ENCODE measurements at regions not wholly inside any gene's neighbourhood (a gene's known extent, or its start where the extent isn't known, plus 50 kb on each side); places are given as distances from the start of the nearest gene placed in this dataset.
"Not testable (repeated sequence)": the region's sequence is repeated elsewhere in the genome, so short reads cannot be mapped to it uniquely, and the experiment has no call there.

GRCh38 chr2:8141079-8141707 is 540.7 kb upstream of the ID2 start:
- Mint-ChIP-seq H3K27me3 (no peaks in the 10 kb centered on the region), H3K4me1 (ENCODE audit: unreplicated experiment) (peaks cover 25% of the 10 kb centered on the region), H3K4me3 (no peak overlapping the region), H3K27ac (no peak overlapping the region), H3K36me3 (no peaks in the 10 kb centered on the region), H3K9me3 (peaks cover 5% of the 10 kb centered on the region)
- no peak for DNase-seq (ENCODE audit: extremely low spot score, unreplicated experiment)
- TF ChIP-seq, protein P1, sequence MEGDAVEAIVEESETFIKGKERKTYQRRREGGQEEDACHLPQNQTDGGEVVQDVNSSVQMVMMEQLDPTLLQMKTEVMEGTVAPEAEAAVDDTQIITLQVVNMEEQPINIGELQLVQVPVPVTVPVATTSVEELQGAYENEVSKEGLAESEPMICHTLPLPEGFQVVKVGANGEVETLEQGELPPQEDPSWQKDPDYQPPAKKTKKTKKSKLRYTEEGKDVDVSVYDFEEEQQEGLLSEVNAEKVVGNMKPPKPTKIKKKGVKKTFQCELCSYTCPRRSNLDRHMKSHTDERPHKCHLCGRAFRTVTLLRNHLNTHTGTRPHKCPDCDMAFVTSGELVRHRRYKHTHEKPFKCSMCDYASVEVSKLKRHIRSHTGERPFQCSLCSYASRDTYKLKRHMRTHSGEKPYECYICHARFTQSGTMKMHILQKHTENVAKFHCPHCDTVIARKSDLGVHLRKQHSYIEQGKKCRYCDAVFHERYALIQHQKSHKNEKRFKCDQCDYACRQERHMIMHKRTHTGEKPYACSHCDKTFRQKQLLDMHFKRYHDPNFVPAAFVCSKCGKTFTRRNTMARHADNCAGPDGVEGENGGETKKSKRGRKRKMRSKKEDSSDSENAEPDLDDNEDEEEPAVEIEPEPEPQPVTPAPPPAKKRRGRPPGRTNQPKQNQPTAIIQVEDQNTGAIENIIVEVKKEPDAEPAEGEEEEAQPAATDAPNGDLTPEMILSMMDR (conservative IDR thresholded peaks at IDR 0.05): no peak

DNA sequence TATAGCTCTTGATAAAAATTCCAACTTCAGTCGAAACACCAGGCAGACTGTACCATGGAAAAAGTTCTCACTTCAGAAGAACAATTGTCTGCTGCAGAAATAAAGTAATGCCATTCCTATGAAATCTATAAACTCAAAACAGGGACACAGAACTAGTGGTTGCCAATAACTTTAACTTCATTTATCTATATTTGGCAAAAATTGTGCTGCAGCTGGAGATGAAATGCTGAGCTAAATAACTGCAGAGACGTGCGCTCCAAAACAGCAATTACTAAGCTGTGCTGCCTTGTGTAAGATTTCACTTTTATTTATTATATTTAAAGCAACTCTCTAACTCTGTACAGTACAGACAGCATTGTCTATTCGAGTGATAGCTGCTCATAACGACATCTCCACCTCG is 540.1 kb upstream of the ID2 start:
- H3K4me3 Mint-ChIP-seq: no peak overlapping the region
- H3K9me3 Mint-ChIP-seq: peaks cover 5% of the 10 kb centered on the region
- TF ChIP-seq, protein P1 (conservative IDR thresholded peaks at IDR 0.05): no peak
- H3K4me1 Mint-ChIP-seq (ENCODE audit: unreplicated experiment): peaks cover 26% of the 10 kb centered on the region
- H3K27ac Mint-ChIP-seq: no peak overlapping the region
- H3K27me3 Mint-ChIP-seq: no peaks in the 10 kb centered on the region
- no peak for DNase-seq (ENCODE audit: extremely low spot score, unreplicated experiment)
- H3K36me3 Mint-ChIP-seq: no peaks in the 10 kb centered on the region

GRCh38 chr2:8142461-8142860 is 539.4 kb upstream of the ID2 start:
- Mint-ChIP-seq H3K4me1 (ENCODE audit: unreplicated experiment) (peaks cover 22% of the 10 kb centered on the region), H3K27me3 (no peaks in the 10 kb centered on the region), H3K9me3 (peaks cover 5% of the 10 kb centered on the region), H3K27ac (no peak overlapping the region), H3K4me3 (no peak overlapping the region), H3K36me3 (no peaks in the 10 kb centered on the region)
- TF ChIP-seq, protein P1 (conservative IDR thresholded peaks at IDR 0.05): no peak
- DNase-seq (ENCODE audit: extremely low spot score, unreplicated experiment): no peak

DNA sequence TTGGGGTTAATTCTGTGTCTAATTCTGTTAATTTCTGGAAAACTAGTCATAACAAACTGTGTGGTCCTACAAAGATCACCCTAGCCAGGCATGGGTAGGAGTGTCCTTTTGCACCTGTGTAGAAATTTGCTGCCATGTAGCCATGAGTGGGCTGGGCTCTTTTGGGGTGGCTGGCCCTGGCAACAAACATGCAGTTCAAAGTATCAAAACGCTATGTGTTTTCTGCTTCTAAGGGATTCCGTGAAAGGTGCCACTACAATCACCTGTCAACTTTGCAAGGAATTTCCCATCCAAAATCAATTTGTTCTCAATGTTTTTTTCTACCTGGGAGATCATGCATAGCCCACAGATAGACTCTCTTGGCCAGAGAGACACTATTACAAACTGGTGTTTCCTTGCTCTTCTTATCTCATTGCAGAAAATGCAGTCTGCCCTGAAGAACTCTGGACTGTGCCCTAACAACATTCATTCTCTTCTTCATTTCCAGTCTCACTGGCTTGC is 537.7 kb upstream of the ID2 start:
- TF ChIP-seq, protein P1 (conservative IDR thresholded peaks at IDR 0.05): no peak
- H3K4me3 Mint-ChIP-seq: no peak overlapping the region
- H3K36me3 Mint-ChIP-seq: no peaks in the 10 kb centered on the region
- peaks cover 17% of the 10 kb centered on the region for H3K4me1 Mint-ChIP-seq (ENCODE audit: unreplicated experiment)
- no peak for DNase-seq (ENCODE audit: extremely low spot score, unreplicated experiment)
- H3K27ac Mint-ChIP-seq: no peak overlapping the region
- H3K9me3 Mint-ChIP-seq: peaks cover 5% of the 10 kb centered on the region
- H3K27me3 Mint-ChIP-seq: no peaks in the 10 kb centered on the region

DNA sequence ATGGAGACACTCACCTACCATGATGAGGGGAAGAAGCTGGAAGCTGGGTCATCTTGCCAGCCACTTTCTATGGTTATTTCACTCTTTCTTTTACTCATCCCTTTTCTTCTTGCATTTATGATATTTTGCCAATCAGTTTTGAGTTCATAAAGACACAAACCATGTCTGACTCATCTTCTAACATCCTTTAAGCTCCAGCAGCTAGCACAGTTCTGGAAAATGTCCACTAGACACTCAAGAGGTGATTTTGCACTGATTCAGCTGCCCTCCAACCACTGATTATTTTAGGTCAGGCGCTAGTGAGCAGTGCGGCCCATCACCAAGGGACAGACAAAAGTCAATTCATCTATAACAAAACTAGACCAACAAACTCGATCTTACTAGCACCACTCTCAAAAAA is 537.1 kb upstream of the ID2 start:
- Mint-ChIP-seq H3K27me3 (no peaks in the 10 kb centered on the region), H3K4me3 (no peak overlapping the region), H3K4me1 (ENCODE audit: unreplicated experiment) (peaks cover 19% of the 10 kb centered on the region), H3K9me3 (peaks cover 5% of the 10 kb centered on the region), H3K27ac (no peak overlapping the region), H3K36me3 (no peaks in the 10 kb centered on the region)
- no peak for DNase-seq (ENCODE audit: extremely low spot score, unreplicated experiment)
- TF ChIP-seq, protein P1 (conservative IDR thresholded peaks at IDR 0.05): no peak

DNA sequence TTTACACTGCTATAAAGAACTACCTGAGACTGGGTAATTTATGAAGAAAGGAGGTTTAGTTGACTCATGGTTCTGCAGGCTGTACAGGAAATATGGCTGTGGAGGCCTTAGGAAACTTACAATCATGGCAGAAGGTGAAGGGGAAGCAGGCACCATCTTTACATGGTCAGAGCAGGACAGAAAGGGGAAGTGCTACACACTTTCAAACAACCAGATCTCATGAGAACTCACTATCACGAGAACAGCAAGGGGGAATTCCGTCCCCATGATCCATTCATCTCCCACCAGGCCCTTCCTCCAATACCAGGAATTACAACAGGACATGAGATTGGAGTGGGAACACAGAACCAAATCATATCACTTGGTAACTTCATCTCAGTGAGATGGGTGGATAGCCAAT is 536.5 kb upstream of the ID2 start:
- DNase-seq (ENCODE audit: extremely low spot score, unreplicated experiment); H3K27ac Mint-ChIP-seq; H3K27me3 Mint-ChIP-seq; H3K9me3 Mint-ChIP-seq; H3K36me3 Mint-ChIP-seq; H3K4me3 Mint-ChIP-seq: not testable (repeated sequence)
- H3K4me1 Mint-ChIP-seq (ENCODE audit: unreplicated experiment): peaks cover 25% of the 10 kb centered on the region

All from type B pancreatic cell (in vitro differentiated cells).